Glomerular endothelial cell (primary cell): ENCODE measurements at regions not wholly inside any gene's neighbourhood (a gene's known extent, or its start where the extent isn't known, plus 50 kb on each side); places are given as distances from the start of the nearest gene placed in this dataset.

Experiments
- DNase-seq: peaks from one replicate; pipeline ENCODE4 v3.0.0-alpha.2; 2011; ENCODE audit warnings: low read depth, low spot score; ENCODE audit errors: extremely low read depth

GRCh38 chr3:28726840-28727239 is 378.2 kb upstream of the AZI2 start:
- no peak for DNase-seq

DNA sequence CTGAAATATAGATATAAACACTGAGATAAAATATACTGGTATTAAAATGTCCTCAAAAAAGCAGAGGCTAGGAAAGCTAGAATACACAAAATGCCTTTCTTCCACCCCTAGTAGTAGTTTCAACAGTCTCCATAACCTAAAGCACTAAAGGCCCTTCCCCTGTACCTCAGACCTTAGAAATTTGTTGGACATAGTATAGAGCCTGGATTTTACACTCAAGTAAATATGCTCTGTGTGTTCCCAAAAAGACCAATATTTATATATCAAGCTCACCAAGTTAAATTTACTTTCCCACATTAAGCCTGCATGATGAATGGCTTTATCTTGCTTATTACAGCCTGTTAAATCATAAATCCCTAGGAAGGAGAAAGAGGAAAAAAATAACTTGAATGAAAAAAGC is 378.7 kb upstream of the AZI2 start:
- DNase-seq: no peak

GRCh38 chr3:28738425-28738824 is 389.8 kb upstream of the AZI2 start:
- DNase-seq: no peak

- DNase-seq: no peak
These were observed 391.0 kb upstream of the AZI2 start for GRCh38 chr3:28739647-28740046.

DNA sequence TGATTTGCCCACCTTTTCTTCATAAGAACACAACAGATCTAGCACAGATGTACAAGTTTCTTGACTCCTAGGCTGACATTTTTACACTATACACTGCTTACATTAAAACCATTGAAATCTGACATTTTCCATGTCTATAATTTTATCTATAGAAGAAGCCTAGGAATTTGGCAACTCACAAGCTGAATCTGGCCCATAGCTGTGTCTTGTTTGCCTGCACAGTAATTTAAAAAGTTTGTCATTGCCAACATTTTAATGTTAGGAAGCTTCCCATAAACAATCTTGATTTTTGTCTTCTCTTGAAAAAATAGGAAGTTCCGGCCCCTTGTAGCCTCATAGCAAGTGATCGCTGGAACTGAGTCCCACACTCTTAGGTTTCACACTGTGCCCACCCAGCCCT is 394.6 kb upstream of the AZI2 start:
- no peak for DNase-seq

DNA sequence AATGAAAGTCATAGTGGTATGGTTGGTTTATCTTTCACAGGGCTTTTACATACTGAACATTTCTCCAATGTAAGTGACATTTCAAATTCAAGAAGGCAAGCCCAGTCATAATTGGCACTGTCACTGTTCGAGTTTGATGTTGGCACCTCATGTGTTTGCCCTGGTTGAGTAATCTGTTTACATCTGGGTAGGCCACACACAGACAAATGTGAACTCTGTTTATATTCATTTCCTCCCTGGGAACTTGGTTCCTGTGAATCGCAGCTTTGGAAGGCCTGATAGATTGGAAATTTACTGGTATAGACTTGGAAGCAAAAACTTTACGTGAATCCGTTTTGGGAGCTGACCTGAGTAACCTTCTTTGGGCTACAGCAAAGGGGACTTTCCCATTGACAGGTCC is 395.2 kb upstream of the AZI2 start:
- DNase-seq: no peak

DNA sequence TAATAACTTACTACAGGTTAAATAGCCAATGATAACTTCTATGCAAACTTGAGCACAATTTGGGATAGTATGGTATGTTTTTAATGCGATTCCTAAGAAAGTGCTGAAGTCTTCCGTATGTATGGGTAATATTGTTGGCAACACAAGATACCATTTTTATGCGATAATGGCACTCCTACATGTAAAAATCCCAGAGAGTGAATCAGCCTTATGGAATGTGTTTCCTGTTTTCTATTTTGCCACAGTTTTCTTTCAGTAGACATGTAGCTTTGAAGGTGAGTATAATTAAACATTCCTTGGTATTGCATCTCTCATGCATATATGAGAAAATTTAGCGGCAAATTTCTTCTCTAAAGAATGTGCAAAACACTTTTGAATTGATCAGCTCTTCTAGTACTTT is 396.8 kb upstream of the AZI2 start:
- DNase-seq: no peak

GRCh38 chr3:28745916-28746617 is 397.4 kb upstream of the AZI2 start:
- no peak for DNase-seq

- no peak for DNase-seq
These were observed 398.4 kb upstream of the AZI2 start for GRCh38 chr3:28746990-28747389.

GRCh38 chr3:28751864-28752263 is 403.2 kb upstream of the AZI2 start:
- no peak for DNase-seq

GRCh38 chr3:28752290-28752689 is 403.7 kb upstream of the AZI2 start:
- DNase-seq: no peak

- DNase-seq: no peak
These were observed 407.4 kb upstream of the AZI2 start for GRCh38 chr3:28756056-28756455.

DNA sequence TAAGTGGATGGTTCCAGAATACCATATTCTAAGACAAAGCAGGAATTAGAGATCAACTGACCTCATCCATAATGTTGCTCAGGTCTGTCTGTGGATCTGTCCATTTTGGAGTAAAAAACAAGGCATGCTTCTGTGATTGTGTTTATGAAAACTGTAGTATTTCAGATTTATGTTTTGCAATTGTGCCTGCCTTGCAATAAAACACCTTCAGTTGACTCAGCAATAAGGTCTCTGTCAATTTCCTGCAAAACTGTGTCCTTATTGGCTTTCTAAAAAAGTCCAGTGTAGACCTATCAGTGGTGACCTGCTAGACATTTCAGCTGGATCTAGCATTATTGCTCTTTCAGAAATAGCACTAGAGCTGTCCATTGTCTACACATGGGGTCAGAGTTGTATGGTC is 409.5 kb upstream of the AZI2 start:
- no peak for DNase-seq

DNA sequence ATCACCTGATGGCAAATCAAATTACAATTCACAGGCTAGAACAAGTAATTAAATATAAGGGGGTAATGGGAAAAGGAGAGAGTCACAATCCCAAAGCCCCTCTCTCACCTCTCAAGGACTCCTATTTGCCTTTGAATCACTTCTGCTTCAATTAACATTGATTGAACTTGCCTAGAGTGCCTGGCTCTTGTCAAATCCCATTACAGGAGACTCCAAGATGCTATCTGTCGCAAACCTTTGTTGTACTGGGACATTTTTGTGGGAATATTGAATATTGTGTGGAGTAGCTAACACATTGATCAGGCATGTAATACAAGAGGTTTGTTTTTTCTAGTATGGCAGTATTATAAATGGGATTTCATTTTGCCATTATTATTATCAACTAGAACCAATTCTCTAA is 412.8 kb upstream of the AZI2 start:
- no peak for DNase-seq

DNA sequence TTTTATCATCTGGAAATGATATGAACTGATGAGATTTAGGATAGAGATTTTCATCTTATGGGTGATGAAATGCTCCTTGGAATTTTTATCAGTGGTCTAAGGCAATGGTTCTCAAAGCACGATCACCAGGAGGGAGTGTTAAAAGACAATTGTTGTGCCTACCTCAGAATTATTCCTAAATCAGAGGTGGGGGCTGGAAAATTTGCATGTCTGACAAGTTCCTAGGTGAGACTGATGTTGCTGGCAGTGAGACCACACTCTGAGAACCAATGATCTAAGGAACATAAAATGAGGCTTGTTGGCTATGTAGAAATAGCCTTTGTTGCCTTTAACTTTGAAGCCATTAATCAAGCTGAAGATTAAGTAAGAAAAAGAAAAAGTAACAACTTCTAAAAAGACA is 416.6 kb upstream of the AZI2 start:
- no peak for DNase-seq

DNA sequence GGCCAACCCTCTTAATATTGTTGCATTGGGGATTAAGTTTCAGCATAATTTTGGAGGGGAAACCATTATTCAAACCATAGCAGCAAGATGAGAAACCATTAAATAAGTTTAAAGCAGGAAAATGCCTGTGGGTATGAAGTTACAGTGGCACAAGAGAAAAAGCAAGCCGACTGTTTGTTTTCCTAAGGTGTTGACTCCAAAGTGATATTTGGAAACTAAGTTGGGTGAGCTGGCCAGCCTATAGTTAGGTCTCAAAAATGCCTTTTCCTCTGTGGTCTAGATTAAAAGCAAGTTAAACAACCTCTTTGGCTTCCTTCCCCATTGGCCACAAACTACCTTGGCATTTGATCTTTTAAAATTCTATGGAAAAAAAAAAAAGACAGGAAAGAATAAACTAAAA is 419.8 kb upstream of the AZI2 start:
- no peak for DNase-seq

DNA sequence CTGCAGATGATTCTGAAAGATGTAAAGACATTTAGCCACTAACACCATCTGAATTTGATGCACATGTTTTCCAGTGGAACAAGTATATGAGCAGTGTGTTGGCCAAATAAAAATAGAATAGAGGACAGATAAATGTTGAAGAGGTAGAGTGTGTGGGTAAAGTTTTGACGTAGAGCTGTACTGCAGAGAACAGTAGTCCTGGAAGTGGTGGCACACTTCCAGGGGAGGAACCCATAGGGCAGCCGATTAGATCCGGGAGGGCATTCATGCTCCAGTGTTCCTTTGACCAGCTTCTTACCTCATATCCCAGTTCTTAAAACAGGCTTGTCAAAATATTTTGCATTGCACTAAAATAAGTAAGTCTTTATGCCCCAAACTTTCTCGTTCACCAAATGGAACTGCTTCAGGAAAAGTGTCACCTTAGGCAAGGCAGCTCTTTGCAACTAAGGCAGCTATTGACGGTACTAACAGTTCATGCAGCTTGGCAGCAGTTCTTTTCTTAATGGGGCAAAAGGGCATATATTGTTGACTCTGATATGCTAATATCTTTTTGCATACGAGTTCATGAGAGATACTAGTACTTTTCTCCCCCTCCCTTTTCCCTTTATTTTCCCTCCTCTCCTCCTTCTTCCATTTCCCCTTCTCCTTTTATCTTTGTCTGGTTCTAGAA is 429.3 kb upstream of the AZI2 start:
- no peak for DNase-seq

GRCh38 chr3:28780480-28780879 is 431.9 kb upstream of the AZI2 start:
- DNase-seq: no peak

DNA sequence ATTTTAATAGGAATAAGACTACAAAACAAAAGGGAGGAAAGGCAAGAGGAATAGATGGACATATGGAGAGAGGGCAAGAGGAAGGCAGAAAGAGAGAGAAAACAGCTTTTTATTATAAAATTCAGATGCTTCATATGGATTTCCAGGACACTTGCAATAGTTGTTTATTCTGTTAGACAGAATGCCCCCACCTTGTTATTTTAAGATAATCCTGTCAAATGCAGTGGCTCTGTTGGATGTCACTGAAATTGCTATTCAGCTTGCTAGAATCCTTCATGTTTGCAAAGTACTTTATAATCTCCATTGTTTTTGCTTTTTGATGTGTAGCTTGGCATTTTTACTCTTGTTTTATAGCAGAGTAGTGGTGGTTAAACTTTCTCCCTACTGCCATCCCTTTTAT is 432.4 kb upstream of the AZI2 start:
- DNase-seq: no peak

- DNase-seq: no peak
These were observed 437.8 kb upstream of the AZI2 start for GRCh38 chr3:28786446-28786845.

DNA sequence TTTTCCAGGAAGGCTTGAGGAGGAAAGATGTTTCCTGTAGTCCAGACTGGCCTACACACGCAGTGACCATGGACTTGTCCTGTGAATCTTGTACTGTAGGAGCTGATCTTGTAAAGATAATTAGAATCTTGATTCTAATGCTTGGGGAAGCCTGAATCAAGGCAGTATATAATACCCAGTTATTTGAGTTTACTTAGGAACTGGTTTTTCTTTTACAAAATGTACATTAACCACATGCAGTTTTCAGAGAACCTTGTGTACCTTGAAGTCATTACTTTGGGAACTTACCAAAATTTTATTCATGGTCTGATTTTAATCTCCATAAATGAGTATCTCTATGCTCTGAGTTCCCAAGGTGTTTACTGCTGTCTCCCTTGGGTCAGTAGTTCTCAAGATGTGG is 439.9 kb upstream of the AZI2 start:
- no peak for DNase-seq

- no peak for DNase-seq
These were observed 443.2 kb upstream of the AZI2 start for GRCh38 chr3:28791713-28792255.

DNA sequence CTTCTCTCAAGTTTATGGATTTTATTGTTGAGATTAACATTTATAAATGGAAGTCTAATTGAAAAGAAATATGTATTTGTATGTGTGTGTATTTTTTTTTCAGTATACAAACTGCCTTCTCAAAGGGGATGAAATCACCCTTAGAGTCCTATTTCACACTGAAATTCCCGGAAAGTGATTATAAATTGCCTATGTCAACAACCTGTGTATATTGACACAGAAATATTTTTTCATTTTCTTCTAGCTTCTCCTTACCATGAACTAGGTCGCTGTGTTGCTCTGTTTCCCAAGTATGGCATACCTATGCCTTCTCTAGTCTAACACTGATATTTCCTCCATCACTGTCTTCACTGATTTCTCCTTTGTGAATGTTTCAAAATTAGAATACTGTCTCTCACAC is 444.0 kb upstream of the AZI2 start:
- no peak for DNase-seq
